HCT116 (cell line): ENCODE measurements at regions not wholly inside any gene's neighbourhood (a gene's known extent, or its start where the extent isn't known, plus 50 kb on each side); places are given as distances from the start of the nearest gene placed in this dataset.

ENCODE experiments used
- ATAC-seq: fragments of 200-7000 bp; cut with Tn5 transposase; 2 replicates; pipeline ENCODE4 v1.9.1; 2020; ENCODE audit warnings: mild to moderate bottlenecking, moderate library complexity
- BruUV-seq: library from RNA; stranded (reverse); fragments of 400-500 nt; replicated peaks from 2 replicates; lab custom pipeline; 2021; lab: Mats Ljungman, UMichigan
- CTCF ChIA-PET: fragments of 300-600 bp; sonication (Branson Sonifier 250); formaldehyde crosslinking; loops from one replicate; lab custom pipeline; 2021; ENCODE audit warnings: antibody characterized with exemption; lab: Charles Lee
- POLR2A ChIA-PET: fragments of 300-600, 350-600 bp; sonication (Branson Sonifier 250); formaldehyde crosslinking; loops from one replicate; lab custom pipeline; 2021; ENCODE audit warnings: antibody characterized with exemption; lab: Charles Lee
- RAD21 ChIA-PET, 2 experiments: fragments of 300-600 bp; sonication (Branson Sonifier 250); formaldehyde crosslinking; loops; one replicate each; lab custom pipeline; 2023; ENCODE audit warnings: low total read pairs in 2 of 2; ENCODE audit not compliant: uncharacterized antibody in 2 of 2, unreplicated experiment in 2 of 2, low non-redundant PET in 1 of 2; lab: Charles Lee
- DNase-seq: peaks from one replicate; pipeline ENCODE4 v3.0.0-alpha.2; 2010; ENCODE audit warnings: low read depth, low spot score
- H2AFZ ChIP-seq: fragments of 200-600 bp; shearing (Covaris generic), sonication (generic); 2 replicates; pipeline ENCODE4 v1.6.1; 2017; ENCODE audit warnings: low read depth, mixed run types, mixed read lengths, antibody characterized with exemption, low read length; ENCODE audit not compliant: poor library complexity, severe bottlenecking
- H3K27ac ChIP-seq: 2 replicates; pipeline ENCODE4 v1.5.1; 2012; ENCODE audit warnings: low read depth, low read length
- H3K27me3 ChIP-seq: fragments of 200-600 bp; sonication (generic); 2 replicates; pipeline ENCODE4 v1.6.1; 2016; ENCODE audit warnings: mixed run types, low read length, mixed read lengths; ENCODE audit not compliant: insufficient read depth
- H3K36me3 ChIP-seq, 2 experiments: fragments of 200-500 bp in 1 of 2; fragments of 200-600 bp in 1 of 2; sonication (Bioruptor generic) in 1 of 2; sonication (generic) in 1 of 2; 2 replicates each; pipeline versions ENCODE4 v1.5.1 to v1.6.1; 2014 to 2016; ENCODE audit warnings: low read length in 2 of 2, inconsistent platforms in 1 of 2, mixed read lengths in 1 of 2, mixed run types in 1 of 2; ENCODE audit not compliant: insufficient read depth in 2 of 2, control insufficient read depth in 1 of 2
- H3K4me1 ChIP-seq, 2 experiments: fragments of 200-600 bp in 1 of 2; sonication (generic) in 1 of 2; 2 replicates each; pipeline versions ENCODE4 v1.5.1 to v1.6.1; 2012 to 2017; ENCODE audit warnings: low read length in 2 of 2, inconsistent platforms in 1 of 2, mild to moderate bottlenecking in 1 of 2, mixed read lengths in 1 of 2, mixed run types in 1 of 2, moderate library complexity in 1 of 2; ENCODE audit not compliant: insufficient read depth in 2 of 2, control insufficient read depth in 1 of 2
- H3K4me2 ChIP-seq: fragments of 200-600 bp; sonication (generic); 2 replicates; pipeline ENCODE4 v1.6.1; 2017; ENCODE audit warnings: mixed run types, low read length, mixed read lengths
- H3K4me3 ChIP-seq, 2 experiments: fragments of 200-600 bp in 1 of 2; sonication (generic) in 1 of 2; replicated peaks in 1 of 2; 2 replicates each; pipeline ENCODE4 v1.5.1; 2011 to 2016; ENCODE audit warnings: low read length in 2 of 2, control low read depth in 1 of 2, low read depth in 1 of 2, mild to moderate bottlenecking in 1 of 2, mixed read lengths in 1 of 2, mixed run types in 1 of 2
- H3K79me2 ChIP-seq: fragments of 200-600 bp; sonication (generic); 2 replicates; pipeline ENCODE4 v1.6.1; 2017; ENCODE audit warnings: mild to moderate bottlenecking, mixed run types, low read length, moderate library complexity, mixed read lengths; ENCODE audit not compliant: insufficient read depth
- H3K9ac ChIP-seq: fragments of 200-600 bp; sonication (generic); 2 replicates; pipeline ENCODE4 v1.6.1; 2016; ENCODE audit warnings: low read length, mixed read lengths
- H3K9me2 ChIP-seq: fragments of 200-600 bp; sonication (generic), shearing (Covaris generic); 2 replicates; pipeline ENCODE4 v1.6.1; 2017; ENCODE audit warnings: mixed run types, mild to moderate bottlenecking, moderate library complexity; ENCODE audit not compliant: insufficient read depth
- H3K9me3 ChIP-seq, 2 experiments: fragments of 200-500 bp in 1 of 2; fragments of 200-600 bp in 1 of 2; sonication (Bioruptor generic) in 1 of 2; sonication (generic) in 1 of 2; 2 replicates each; pipeline ENCODE4 v1.6.1; 2014 to 2017; ENCODE audit warnings: low read length in 2 of 2, mixed read lengths in 2 of 2, inconsistent platforms in 1 of 2, low read depth in 1 of 2, mild to moderate bottlenecking in 1 of 2, mixed run types in 1 of 2, moderate library complexity in 1 of 2; ENCODE audit not compliant: control insufficient read depth in 1 of 2, insufficient read depth in 1 of 2
- H4K20me1 ChIP-seq: fragments of 200-600 bp; sonication (generic), shearing (Covaris generic); 2 replicates; pipeline ENCODE4 v1.6.1; 2017; ENCODE audit warnings: mixed run types, mild to moderate bottlenecking, moderate library complexity; ENCODE audit not compliant: insufficient read depth
- CBX3 ChIP-seq: IDR thresholded peaks from 2 replicates; pipeline ENCODE4 v1.6.1; 2012; ENCODE audit warnings: low read depth
- CEBPB ChIP-seq: IDR thresholded peaks from 2 replicates; pipeline ENCODE4 v1.6.1; 2012; ENCODE audit warnings: low read depth
- EGR1 ChIP-seq: IDR thresholded peaks from 2 replicates; pipeline ENCODE4 v1.6.1; 2012; ENCODE audit warnings: low read depth
- ELF1 ChIP-seq: IDR thresholded peaks from 2 replicates; pipeline ENCODE4 v1.6.1; 2012; ENCODE audit warnings: low read depth, borderline replicate concordance
- EZH2 ChIP-seq: fragments of 200-600 bp; sonication (generic); IDR thresholded peaks from 2 replicates; pipeline ENCODE4 v1.6.1; 2017; ENCODE audit warnings: antibody characterized with exemption, mixed run types
- EZH2phosphoT487 ChIP-seq: fragments of 200-600 bp; IDR thresholded peaks from 2 replicates; pipeline ENCODE4 v1.6.1; 2018; ENCODE audit warnings: antibody characterized with exemption, borderline replicate concordance
- FOSL1 ChIP-seq: IDR thresholded peaks from 2 replicates; pipeline ENCODE4 v1.6.1; 2012; ENCODE audit warnings: low read depth
- JUND ChIP-seq: IDR thresholded peaks from 2 replicates; pipeline ENCODE4 v1.6.1; 2012
- RAD21 ChIP-seq: IDR thresholded peaks from 2 replicates; pipeline ENCODE4 v1.6.1; 2012; ENCODE audit warnings: low read depth, mild to moderate bottlenecking
- SIN3A ChIP-seq: IDR thresholded peaks from 2 replicates; pipeline ENCODE4 v1.6.1; 2012; ENCODE audit warnings: low read depth
- SP1 ChIP-seq: IDR thresholded peaks from 2 replicates; pipeline ENCODE4 v1.6.1; 2012; ENCODE audit warnings: low read depth
- SRF ChIP-seq: IDR thresholded peaks from 2 replicates; pipeline ENCODE4 v1.6.1; 2012; ENCODE audit warnings: low read depth
- YY1 ChIP-seq: IDR thresholded peaks from 2 replicates; pipeline ENCODE4 v1.6.1; 2011; ENCODE audit warnings: low read length, low read depth, moderate library complexity, mild to moderate bottlenecking; ENCODE audit not compliant: insufficient replicate concordance; ENCODE audit errors: extremely low read depth
- ZFX ChIP-seq: fragments of 450-650 bp; IDR thresholded peaks from 2 replicates; pipeline ENCODE4 v1.6.1; 2017
- ZNF274 ChIP-seq: fragments of 200-500 bp; sonication (Bioruptor generic); IDR thresholded peaks from 2 replicates; pipeline ENCODE4 v1.6.1; 2014; ENCODE audit warnings: mild to moderate bottlenecking, low read depth, low read length, inconsistent platforms
- intact Hi-C: fragments of 100-400 bp; cut with micrococcal nuclease; formaldehyde crosslinking; loops from 2 replicates; pipeline ENCODE4 v1.10.0; 2022
- TF ChIP-seq, protein P1 (sequence below), 3 experiments: fragments of 200-600 bp in 1 of 3; sonication (generic) in 1 of 3; IDR thresholded peaks in 2 of 3; conservative IDR thresholded peaks in 1 of 3; 2 replicates each; pipeline ENCODE4 v1.5.1; 2012 to 2017; ENCODE audit warnings: low read depth in 2 of 3, low read length in 2 of 3, antibody characterized with exemption in 1 of 3, borderline replicate concordance in 1 of 3, control low read depth in 1 of 3, mild to moderate bottlenecking in 1 of 3, mixed read lengths in 1 of 3, mixed run types in 1 of 3, moderate library complexity in 1 of 3; ENCODE audit not compliant: insufficient read depth in 1 of 3
- TF ChIP-seq, protein P2 (sequence below): IDR thresholded peaks from 2 replicates; pipeline ENCODE4 v1.6.1; 2012; ENCODE audit warnings: low read depth
- TF ChIP-seq, protein P3 (sequence below): IDR thresholded peaks from 2 replicates; pipeline ENCODE4 v1.6.1; 2012

DNA sequence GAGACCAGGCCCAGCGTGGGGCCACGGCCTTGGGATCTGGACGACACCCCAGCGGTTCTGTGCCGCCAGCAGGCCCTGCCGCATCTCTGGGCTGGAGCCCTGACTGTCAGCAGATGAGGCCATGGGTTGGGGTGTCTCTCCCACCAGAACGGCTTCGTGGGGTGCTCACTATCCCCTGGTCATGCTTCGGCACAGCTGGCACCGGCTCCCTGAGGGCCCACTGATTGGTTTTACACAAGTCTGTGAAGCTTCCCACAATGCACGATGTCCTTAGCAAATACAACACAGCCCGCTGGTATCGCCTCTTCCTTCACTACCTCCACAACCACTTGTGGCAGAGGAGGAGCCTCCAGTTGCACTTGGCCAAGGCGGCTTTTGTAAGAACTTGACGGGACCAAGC, 94.3 kb downstream of the THBS2 start:
- Histone ChIP-seq H3K9ac (no peak overlapping the region), H3K4me3 (no peak overlapping the region), H3K9me2 (no peaks in the 10 kb centered on the region), H3K4me2 (no peak overlapping the region), H3K36me3 (no peaks in the 10 kb centered on the region), H3K79me2 (no peaks in the 10 kb centered on the region), H3K27ac (no peak overlapping the region), H4K20me1 (no peaks in the 10 kb centered on the region), H3K9me3 (no peaks in the 10 kb centered on the region), H3K27me3 (no peaks in the 10 kb centered on the region), H2AFZ (no peak overlapping the region), H3K4me1 (peaks cover 5 to 19% of the 10 kb centered on the region in 2 experiments; a peak in 3 of 4 replicates)
- RAD21 ChIA-PET = no interaction called here
- POLR2A ChIA-PET = no interaction called here
- intact Hi-C loops = no loop called here
- CTCF ChIA-PET = no interaction called here
- no TSS peak for BruUV-seq
- DNase-seq (no peak), ATAC-seq (no peak)
- TF ChIP-seq, protein P1, sequence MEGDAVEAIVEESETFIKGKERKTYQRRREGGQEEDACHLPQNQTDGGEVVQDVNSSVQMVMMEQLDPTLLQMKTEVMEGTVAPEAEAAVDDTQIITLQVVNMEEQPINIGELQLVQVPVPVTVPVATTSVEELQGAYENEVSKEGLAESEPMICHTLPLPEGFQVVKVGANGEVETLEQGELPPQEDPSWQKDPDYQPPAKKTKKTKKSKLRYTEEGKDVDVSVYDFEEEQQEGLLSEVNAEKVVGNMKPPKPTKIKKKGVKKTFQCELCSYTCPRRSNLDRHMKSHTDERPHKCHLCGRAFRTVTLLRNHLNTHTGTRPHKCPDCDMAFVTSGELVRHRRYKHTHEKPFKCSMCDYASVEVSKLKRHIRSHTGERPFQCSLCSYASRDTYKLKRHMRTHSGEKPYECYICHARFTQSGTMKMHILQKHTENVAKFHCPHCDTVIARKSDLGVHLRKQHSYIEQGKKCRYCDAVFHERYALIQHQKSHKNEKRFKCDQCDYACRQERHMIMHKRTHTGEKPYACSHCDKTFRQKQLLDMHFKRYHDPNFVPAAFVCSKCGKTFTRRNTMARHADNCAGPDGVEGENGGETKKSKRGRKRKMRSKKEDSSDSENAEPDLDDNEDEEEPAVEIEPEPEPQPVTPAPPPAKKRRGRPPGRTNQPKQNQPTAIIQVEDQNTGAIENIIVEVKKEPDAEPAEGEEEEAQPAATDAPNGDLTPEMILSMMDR (IDR thresholded peaks at IDR 0.05 in 2 of 3, conservative IDR thresholded peaks at IDR 0.05 in 1 of 3; ENCODE audit: borderline replicate concordance in 1 of 3, insufficient read depth in 1 of 3, low read depth in 2 of 3, low read length in 2 of 3) = no peak
- no peak for TF ChIP-seq EZH2
- TF ChIP-seq FOSL1 = no peak
- no peak for TF ChIP-seq EGR1
- no peak for TF ChIP-seq EZH2phosphoT487
- TF ChIP-seq, protein P2, sequence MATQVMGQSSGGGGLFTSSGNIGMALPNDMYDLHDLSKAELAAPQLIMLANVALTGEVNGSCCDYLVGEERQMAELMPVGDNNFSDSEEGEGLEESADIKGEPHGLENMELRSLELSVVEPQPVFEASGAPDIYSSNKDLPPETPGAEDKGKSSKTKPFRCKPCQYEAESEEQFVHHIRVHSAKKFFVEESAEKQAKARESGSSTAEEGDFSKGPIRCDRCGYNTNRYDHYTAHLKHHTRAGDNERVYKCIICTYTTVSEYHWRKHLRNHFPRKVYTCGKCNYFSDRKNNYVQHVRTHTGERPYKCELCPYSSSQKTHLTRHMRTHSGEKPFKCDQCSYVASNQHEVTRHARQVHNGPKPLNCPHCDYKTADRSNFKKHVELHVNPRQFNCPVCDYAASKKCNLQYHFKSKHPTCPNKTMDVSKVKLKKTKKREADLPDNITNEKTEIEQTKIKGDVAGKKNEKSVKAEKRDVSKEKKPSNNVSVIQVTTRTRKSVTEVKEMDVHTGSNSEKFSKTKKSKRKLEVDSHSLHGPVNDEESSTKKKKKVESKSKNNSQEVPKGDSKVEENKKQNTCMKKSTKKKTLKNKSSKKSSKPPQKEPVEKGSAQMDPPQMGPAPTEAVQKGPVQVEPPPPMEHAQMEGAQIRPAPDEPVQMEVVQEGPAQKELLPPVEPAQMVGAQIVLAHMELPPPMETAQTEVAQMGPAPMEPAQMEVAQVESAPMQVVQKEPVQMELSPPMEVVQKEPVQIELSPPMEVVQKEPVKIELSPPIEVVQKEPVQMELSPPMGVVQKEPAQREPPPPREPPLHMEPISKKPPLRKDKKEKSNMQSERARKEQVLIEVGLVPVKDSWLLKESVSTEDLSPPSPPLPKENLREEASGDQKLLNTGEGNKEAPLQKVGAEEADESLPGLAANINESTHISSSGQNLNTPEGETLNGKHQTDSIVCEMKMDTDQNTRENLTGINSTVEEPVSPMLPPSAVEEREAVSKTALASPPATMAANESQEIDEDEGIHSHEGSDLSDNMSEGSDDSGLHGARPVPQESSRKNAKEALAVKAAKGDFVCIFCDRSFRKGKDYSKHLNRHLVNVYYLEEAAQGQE = no peak
- TF ChIP-seq ZFX = no peak
- TF ChIP-seq, protein P3, sequence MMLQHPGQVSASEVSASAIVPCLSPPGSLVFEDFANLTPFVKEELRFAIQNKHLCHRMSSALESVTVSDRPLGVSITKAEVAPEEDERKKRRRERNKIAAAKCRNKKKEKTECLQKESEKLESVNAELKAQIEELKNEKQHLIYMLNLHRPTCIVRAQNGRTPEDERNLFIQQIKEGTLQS = no peak
- TF ChIP-seq CBX3 = no peak
- no peak for TF ChIP-seq RAD21
- TF ChIP-seq SIN3A = no peak
- no peak for TF ChIP-seq CEBPB
- TF ChIP-seq SP1 = no peak
- TF ChIP-seq ELF1 = no peak
- TF ChIP-seq ZNF274 = no peak
- TF ChIP-seq YY1 = no peak
- no peak for TF ChIP-seq SRF
- no peak for TF ChIP-seq JUND
